GM19452 (cell line): ENCODE measurements at regions not wholly inside any gene's neighbourhood (a gene's known extent, or its start where the extent isn't known, plus 50 kb on each side); places are given as distances from the start of the nearest gene placed in this dataset.

Experiments
- ATAC-seq: cut with Tn5 transposase; IDR thresholded peaks from one replicate; pipeline ENCODE4 v1.9.1; 2021; ENCODE audit not compliant: unreplicated experiment

DNA sequence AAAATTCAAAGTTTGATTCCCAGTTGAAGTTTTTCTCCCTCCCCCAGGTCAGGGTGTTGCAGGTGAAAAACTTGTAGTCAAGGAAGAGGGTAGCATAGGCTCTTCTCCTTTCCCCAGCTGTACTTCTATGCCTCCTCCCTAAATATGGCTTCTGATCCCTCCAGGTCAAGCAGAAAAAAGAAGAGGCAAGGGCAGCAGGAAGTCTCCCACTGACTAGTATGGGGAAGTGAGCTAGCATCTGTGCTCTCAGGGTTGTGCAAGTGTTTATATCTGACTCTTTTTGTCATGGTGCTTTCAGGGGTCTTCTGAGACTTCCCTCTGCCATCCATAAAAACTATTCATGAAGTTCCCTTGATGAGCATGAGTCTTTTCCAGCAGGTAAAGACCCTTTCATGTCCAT, 76.0 kb downstream of the ATPSCKMT start:
- no peak for ATAC-seq

DNA sequence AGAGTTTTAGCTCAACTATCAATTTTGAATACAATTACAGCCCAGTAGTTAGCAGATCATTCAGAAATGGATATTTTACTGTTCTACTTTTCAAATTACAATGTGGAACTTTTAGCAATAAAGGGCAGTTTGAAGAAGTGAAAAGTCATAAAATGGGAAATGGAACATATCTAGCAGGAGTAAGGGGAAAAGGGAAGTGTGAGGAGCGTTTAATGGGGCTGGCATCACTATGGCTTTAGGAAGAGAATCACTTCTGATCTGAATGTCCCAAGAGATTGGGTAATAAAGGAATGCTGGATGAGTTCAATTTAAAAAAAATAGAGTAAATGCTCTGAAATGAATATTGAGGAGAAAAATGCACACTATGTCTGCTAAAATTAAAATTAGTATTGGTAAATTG, 77.4 kb downstream of the ATPSCKMT start:
- ATAC-seq = no peak

DNA sequence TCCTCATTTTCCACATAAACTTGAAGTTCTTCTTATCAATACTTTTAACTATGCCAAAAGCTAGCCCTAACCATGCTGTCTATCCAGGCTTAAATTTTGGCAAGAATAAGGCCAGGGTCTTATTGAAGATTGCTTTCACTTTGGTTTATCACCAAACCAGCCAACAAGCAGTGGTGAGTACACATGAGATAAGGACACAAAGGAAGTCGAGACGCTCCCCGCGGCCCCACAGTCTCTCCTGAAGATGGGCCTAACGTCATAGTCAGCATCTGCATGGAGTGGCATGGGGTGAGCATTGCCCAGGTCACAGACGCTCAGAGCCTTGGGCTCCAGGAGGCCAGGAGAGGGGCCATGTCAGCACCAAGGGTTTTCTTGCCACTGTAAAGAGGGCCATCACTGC, 80.3 kb downstream of the ATPSCKMT start:
- no peak for ATAC-seq

DNA sequence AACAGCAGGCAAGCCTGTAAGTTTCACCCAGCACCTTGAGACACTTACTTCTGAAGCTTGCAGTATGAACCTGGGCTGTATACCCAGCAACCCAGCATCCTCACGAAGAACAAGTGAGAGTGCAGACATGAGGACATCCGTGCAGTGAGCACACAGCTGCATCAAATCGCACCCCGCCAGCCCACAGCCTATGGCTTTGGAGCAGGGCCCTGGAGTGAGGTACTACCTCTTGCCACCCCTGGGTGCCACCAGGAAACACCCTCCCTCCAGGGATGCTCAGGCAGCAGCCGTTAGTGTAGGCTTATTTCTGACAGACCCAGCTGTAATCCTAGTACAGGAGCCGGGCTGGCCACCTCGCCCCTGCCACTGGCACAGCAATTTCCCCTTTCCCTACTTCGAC, 81.4 kb downstream of the ATPSCKMT start:
- ATAC-seq = no peak

DNA sequence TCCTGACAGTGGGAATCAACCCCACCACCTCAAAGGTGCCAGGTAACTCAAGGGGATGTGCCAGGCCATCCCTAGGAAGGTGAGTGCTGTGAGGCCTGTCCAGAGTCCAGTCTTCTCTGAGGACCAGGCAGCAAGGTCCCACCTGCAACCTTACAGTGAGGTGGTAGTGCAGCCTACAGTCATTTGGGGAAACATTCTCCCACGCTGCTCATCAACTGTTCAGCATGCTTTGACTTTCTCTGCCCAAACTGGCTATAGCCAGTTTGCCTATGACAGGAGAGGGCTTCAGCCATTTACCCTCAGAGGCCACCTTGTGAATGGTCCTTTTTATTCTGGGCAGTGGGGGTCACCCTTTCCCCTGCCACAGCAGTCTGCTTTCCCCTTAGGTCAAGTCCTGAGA, 81.9 kb downstream of the ATPSCKMT start:
- ATAC-seq = no peak

DNA sequence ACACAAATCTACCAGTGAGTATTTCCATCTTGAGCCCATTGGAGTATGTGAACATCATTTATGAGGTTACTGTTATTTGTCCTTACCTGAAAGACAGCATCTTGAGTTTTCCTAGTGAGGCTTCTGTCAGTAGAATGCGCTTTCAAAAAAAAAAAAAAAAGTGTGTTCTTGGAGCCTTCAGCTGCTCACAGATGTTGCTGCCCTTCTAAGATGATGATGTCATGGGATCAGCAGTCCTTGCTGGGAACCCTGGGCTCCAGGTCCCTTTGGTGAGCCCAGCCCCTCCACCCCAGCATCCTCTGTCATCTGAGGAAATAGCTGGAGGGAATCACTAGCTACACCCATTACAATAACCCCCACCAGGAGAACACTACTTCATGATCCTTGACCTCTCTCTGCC, 83.3 kb downstream of the ATPSCKMT start:
- ATAC-seq = no peak

DNA sequence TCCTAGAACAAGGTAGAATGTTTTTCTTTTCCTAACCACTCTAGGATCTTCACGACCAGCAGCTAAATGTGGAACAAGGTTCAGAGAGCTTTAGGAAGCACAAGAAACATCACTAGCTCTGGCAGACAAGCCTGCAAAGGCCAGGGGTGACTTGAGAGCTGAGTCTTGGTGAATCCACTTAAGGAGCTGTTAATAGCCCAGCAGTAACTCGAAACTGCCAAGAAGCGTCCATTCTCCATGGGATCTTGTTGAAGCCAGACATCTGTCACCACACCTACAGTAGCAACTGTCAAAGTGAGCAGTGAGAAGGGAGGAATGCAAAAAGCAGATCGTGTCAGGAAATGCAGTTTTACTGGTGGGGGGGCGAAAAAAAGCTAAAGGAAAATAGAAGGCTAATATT, 87.2 kb downstream of the ATPSCKMT start:
- ATAC-seq = no peak

DNA sequence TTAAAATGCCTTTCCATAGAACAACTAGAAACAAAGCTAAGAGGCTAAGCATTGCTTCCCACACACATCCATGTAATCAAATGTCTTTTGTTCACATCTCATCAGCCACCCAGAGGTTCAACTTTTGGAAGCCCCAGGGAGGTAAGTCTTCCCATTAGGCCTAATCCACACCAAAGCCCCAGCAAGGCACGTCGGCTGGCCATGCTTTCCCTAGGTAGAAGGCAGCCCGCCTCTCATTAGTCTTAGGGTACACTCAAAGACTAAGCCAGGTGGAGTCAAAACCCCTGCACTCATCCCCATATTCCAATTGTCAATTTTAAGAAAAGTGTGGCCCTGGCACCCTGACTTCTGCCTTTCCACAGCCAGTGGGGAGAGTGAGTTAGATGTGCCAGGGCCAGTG, 87.9 kb downstream of the ATPSCKMT start:
- ATAC-seq = no peak

DNA sequence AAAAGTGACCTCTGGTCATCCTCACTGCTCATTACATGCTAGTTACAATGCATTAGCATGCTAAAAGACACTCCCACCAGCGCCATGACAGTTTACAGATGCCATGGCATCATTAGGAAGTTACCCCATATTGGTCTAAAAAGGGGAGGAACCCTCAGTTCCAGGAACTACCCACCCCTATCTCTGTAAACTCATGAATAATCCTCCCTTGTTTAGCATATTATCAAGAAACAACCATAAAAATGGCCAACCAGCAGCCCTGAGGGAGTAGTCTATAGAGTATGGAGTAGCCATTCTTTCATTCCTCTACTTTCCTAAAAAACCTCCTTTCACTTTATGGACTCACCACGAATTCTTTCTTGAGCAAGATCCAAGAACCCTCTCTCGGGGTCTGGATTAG, 89.4 kb downstream of the ATPSCKMT start:
- ATAC-seq = no peak

DNA sequence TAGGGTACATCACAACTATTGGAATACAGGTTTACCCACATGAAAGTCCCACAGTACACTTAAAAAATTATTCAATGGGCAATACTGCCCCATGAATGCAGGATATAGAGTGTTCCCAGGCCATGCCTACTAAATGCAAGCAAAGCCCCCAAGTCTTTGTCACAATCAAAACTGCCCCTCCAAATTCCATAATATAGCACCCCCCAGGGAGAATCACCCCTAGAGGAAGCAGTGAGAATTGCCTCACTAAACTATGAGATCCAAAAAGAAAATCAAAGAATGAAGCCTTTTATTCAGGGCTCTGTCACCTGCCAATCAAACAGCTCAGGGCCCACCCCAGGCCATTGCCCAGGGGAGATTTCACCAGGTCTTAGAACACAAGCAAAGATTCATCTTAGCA, 90.8 kb downstream of the ATPSCKMT start:
- no peak for ATAC-seq

DNA sequence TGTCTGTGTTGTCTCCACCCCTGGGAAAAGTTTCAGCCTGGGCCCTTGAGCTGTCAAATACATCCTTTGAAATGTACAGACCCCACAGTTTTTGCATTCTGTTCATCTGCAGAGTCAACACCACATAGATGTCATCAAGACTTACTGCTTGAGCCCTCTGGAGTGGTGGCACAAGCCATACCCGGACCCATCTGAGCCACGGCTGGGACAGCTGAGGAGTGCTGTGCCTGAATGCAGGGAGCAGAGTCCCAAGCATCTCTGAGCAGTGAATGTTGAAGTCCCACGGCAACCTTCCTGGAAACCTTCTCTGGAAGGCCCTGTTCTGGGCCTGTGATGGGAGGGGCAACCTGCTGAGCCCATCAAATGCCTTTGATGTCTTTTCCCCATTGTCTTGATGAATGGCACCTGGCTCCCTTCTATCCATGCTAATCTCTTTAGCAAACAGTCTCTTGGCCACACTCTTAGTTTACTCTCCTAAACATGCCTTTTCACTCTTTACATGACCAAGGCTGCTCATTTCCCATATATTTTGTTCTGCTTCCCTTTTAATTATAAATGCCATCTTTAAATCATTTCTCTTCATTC, 92.5 kb downstream of the ATPSCKMT start:
- ATAC-seq = no peak

DNA sequence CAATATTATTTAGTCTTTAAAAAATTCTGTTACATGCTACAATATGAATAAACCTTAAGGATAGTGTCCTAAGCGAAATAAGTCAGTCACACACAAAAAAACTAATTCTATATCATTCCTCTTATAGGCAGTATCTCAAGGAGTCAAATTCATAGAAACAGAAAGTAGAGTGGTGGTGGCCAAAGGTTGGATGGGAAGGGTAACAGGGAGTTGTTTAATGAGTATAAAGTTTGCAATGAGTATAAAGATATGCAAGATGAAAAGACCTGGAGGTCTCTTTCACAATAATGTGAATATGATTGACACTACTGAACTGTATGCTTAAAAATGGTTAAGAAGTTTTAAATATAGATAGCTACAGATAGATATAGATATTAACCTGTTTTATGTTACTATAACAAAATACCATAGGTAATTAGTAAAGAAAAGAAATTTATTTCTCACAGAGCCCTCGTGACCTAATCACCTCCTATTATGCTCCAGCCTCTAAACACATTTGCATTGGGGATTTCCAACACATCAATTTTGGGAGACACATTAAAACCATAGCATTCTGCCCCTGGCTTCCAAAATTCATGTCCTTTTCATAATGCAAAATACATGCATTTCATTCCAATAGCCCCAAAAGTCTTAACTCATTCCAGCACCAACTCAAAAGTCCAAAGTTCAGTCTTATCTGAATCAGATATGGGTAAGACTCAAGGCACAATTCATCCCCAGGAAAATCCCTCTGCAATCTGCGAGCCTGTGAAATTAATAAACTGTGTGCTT, 93.6 kb downstream of the ATPSCKMT start:
- ATAC-seq = no peak

DNA sequence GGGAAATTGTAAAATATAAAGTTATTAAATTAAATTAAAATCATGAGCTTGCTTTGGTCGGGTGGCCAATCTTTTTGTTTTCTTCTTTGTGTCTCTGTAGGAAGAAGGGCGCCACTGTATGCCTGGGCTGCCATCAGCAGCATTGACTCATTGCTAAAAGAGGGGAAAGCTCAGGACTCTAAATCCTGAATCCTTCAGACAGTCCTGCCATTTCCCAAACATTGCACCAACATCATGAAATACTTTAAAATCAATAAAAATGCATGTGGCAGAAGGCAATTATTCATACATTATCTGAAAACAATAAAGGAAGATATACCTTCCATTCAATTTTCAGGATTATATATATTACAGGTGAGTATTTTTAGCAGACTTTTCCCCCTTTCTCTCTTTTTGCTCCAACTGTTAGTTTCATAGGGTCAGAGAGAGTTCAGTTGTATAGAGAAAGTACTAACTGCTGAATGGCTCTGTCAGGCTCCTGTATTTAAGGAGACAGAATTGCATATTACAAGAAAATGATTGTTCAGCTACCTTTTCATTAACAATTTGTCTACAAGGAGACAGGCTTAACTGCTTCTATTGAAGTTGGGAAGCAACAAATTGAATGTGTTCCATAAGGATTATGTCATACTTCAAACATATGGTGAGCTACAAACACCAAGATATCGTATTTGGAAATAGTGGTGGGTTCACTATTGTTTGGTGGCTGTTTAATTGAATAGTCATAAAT, 95.7 kb downstream of the ATPSCKMT start:
- ATAC-seq = no peak

DNA sequence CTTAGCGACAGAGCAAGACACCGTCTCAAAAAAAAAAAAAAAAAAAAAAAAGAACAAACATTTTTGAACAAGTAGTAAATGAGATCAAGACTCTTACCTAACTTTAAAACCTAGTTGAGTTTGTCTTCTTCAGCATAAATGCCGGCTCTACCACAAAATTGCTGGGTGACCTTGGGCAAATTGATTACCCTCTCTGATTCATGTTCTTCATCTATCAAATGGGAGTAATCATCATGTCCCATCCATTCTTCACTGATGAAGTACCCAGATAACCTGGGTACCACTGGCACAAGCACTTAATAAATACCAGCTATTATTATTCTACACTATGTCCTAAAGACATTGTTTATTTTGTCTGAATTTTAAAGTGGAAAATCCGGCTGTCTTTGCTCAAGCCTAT, 96.3 kb downstream of the ATPSCKMT start:
- ATAC-seq = no peak

DNA sequence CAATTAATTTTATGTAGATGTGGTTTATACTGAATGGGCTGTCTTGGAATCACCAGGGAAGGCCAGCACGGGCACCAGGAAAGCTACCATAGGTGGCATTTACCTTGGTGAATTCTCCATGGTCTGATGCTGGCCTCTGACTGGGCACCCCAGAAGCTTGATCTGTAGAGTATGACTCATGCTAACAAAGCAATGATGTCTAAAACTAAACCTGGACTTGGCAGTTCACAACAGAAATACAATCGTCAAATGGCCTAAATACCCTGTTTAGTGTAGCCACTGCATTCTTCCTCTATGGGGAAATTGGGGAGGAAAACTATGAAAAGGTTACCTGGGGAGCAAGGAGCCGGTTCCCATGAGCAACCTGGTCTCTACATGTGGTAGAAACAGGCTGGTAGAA, 98.0 kb downstream of the ATPSCKMT start:
- no peak for ATAC-seq

DNA sequence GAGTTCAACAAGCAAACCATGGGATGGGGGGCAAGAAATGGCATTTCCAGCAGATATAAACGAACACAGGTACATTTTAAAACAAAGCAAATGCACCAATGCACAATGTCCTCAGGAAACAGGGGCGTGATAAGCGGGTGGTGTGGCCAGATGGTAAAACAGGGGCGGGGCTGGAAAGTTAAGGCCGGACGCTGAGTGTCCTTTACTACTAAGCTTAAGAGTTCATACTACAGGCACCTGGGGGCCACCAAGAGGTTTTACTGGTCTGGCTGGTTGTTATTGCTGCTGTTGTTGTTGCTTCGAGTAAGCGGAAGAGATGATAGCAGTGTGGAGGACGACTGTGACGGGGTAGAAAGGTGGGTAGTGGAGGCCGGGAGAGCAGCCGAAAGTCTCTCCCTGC, 99.8 kb downstream of the ATPSCKMT start:
- no peak for ATAC-seq

DNA sequence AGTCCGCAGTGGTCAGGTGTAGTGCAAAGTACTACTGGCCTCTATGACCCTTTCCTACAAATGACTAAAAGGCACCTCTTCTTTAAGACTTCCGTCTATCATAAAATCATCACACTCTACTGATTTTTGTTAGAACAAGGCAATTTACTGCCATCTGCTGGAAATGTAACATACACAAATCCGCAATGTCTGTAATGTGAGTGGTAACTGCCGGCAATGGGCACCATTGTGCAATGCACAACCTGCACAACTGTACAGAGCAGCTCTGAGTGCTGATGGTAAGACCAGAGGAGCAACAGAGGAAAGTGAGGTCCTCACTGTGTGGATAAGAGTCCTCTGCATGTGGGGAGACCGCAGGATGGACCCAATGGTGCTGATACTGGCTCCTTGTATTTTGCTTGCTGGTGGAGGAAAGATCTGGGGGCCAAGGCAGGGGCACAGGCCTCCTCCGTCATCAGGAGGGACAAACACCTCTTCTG, 103.7 kb downstream of the ATPSCKMT start:
- ATAC-seq = no peak

DNA sequence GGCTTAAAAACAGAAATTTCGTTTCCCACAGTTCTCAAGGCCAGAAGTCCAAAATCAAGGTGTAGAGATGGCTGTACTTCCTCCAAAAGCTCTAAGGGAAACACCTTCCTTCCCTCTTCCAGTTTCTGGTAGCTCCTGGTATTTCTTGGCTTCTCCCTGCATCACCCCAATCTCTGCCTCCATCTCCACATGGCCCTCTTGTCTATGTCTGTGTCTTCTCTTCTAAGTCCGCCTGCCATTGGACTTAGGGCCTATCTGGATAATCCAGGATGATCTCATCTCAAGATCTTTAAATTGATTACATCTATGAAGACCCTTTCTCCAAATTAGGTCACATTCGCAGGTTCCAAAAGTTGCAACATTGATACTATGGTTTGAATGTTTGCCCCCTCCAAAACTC, 105.6 kb downstream of the ATPSCKMT start:
- no peak for ATAC-seq

DNA sequence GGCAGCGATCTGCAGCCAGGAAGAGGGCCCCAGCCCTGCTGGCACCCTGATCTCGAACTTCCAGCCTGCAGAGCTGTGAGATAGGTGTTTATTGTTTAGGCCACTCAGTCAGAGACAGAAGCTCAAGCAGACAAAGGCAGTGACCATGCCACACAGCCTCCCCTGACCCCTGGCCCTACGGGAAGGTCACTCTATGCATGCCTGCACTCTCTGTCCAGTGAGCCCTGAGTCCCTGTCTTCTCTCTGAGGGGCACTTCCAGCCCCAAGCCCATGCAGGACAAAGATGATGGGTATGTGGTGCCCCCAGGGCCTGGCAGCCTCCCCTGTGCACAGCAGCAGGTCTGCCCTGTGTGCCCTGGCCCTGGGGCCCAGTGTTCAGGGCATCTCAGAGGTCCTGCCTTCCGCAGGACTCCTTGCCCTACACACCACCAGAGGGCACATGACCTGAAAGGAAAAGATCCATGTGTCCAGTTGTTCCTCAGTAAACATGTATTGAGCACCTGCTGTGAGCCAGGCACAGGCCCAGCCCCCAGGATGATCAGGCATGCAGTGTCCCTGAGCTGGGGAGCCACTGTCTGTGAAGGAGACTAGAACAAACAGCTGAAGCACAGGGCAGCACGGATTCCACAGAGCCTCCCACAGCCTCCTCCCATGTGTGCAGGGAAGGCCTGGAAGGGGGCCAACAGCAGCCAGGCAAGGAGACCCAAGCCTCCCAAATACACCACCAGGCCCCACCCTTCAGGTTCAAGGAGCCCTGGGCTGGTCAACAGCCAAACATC, 109.3 kb downstream of the ATPSCKMT start:
- ATAC-seq = no peak

DNA sequence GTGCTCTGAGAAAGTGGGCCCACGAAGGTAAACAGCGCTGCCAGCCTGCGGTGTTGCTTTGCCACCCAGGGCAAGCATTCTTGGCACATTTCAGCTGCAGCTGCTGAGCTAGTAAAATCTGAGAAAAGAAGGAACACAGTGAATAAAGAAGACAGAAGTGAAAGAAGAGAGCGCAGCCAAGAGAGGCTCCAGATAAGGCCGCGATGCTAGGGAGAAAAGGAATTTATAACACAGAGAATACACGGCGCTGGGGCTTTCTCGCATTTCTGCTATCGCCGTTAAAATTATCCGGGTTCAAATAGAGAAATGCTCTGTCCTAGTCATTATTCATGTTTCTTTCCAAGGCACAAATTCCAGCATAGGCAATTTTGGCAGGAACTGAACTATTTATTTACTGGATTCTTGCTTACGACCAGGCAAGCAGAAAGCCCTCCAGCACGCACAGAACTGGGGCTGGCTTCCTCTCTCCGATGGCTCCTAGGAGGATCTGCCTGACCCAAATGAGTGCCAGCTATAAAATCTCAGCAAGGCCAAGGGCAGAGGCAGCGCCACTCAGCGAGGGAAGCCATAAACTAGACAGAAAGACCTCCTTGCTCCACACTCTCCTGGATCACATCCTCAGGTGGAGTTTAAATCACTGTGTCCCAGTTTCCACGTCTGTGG, 111.2 kb downstream of the ATPSCKMT start:
- ATAC-seq = no peak

DNA sequence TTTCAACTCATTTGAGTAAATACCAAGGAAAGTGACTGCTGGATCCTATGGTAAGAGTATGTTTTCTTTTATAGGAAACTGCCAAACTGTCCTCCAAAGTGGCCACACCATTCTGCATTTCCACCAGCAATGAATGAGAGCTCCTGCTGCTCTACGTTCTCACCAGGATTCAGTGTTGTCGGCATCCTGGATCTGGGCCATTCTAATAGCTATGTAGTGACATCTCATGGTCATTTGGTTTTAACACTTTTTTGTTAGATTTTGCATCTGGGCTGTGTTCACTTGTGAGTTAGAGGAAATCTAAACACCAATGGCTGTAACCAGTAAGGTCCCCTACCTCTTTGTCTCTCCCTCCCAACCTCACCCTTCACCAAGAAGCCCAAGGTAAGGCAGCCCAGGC, 115.9 kb downstream of the ATPSCKMT start:
- ATAC-seq = no peak
